ENCODE measurements at regions not wholly inside any gene's neighbourhood (a gene's known extent, or its start where the extent isn't known, plus 50 kb on each side); places are given as distances from the start of the nearest gene placed in this dataset.

DNA sequence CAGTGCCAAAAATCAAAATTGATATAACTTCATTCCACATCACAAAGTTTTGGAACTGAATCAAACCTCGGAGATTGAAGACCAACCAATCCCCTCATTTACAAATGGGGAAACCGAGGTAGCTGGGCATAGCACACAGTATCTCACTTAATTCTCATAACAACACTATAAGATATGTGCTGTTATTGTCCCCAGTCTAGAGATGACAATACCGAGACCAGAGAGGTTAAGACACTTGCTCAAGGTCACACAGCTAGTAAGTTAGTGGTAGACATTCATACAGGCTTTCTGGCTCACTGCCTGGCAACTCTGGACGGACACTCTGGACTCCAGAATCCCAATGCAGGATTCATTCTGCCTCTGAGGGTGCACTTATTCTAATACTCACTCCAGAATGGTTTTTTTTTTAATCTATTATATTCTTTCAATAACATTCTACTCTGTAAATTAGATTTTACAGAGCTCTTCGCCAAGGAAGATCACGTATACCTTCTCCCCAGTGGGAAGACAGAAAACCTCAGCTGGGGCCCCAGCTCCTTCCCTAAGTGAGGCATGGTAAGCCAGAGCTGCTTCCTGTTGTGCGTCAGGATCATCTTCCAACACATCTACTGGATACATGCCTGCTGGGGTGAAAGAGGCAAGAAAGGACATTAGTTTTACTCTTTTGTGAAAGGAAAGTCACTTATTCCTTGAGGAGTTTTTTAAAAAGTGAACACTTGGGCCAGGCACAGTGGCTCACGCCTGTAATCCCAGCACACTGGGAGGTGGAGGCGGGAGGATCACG lies 128.4 kb upstream of the IGF1R start:
- TF ChIP-seq POLR2AphosphoS5 (IDR thresholded peaks at IDR 0.05), result no peak
- TF ChIP-seq CTCF (IDR thresholded peaks at IDR 0.05), result no peak
- TF ChIP-seq EP300 (IDR thresholded peaks at IDR 0.05), result no peak

All from sigmoid colon (tissue), 4 donors.